ENCODE measurements at regions not wholly inside any gene's neighbourhood (a gene's known extent, or its start where the extent isn't known, plus 50 kb on each side); places are given as distances from the start of the nearest gene placed in this dataset.

DNA sequence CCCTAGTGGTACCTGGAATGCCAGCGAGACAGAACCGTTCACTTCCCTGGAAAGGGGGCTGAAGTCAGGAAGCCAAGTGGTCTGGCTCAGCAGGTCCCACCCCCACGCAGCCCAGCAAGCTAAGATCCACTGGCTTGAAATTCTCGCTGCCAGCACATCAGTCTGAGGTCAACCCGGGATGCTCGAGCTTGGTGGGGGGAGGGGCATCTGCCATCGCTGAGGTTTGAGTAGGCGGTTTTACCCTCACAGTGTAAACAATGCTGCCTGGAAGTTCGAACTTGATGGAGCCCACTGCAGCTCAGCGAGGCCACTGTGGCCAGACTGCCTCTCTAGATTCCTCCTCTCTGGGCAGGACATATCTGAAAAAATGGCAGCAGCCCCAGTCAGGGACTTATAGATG is 464.7 kb upstream of the TOM1L1 start:
- TF ChIP-seq, protein P1, sequence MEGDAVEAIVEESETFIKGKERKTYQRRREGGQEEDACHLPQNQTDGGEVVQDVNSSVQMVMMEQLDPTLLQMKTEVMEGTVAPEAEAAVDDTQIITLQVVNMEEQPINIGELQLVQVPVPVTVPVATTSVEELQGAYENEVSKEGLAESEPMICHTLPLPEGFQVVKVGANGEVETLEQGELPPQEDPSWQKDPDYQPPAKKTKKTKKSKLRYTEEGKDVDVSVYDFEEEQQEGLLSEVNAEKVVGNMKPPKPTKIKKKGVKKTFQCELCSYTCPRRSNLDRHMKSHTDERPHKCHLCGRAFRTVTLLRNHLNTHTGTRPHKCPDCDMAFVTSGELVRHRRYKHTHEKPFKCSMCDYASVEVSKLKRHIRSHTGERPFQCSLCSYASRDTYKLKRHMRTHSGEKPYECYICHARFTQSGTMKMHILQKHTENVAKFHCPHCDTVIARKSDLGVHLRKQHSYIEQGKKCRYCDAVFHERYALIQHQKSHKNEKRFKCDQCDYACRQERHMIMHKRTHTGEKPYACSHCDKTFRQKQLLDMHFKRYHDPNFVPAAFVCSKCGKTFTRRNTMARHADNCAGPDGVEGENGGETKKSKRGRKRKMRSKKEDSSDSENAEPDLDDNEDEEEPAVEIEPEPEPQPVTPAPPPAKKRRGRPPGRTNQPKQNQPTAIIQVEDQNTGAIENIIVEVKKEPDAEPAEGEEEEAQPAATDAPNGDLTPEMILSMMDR (conservative IDR thresholded peaks at IDR 0.05; ENCODE audit: low read depth, low read length): no peak
- TF ChIP-seq EZH2 (IDR thresholded peaks at IDR 0.05; ENCODE audit: low read length, unreplicated experiment): no peak
- no peak for TF ChIP-seq EZH2phosphoT487 (IDR thresholded peaks at IDR 0.05; ENCODE audit: borderline replicate concordance, low read length)
